Cardiac muscle cell (in vitro differentiated cells and primary cell): ENCODE measurements at regions not wholly inside any gene's neighbourhood (a gene's known extent, or its start where the extent isn't known, plus 50 kb on each side); places are given as distances from the start of the nearest gene placed in this dataset.

Experiments used
- DNase-seq, 2 donors: peaks; one replicate each; pipeline versions ENCODE4 v3.0.0 to v3.0.0-alpha.2; 2010 to 2017; ENCODE audit warnings: low read depth in 1 of 2, low spot score in 1 of 2
- H3K27ac ChIP-seq: fragments of 200-600 bp; sonication (generic); 2 replicates; pipeline ENCODE4 v1.5.1; 2016
- H3K27me3 ChIP-seq: fragments of 200-600 bp; sonication (generic); 2 replicates; pipeline ENCODE4 v1.6.0; 2016; ENCODE audit warnings: control low read depth
- H3K36me3 ChIP-seq: fragments of 200-600 bp; sonication (generic); 2 replicates; pipeline ENCODE4 v1.5.1; 2016; ENCODE audit warnings: control low read depth
- H3K4me1 ChIP-seq: fragments of 200-600 bp; sonication (generic); 2 replicates; pipeline ENCODE4 v1.8.1; 2017; ENCODE audit warnings: low read depth, mild to moderate bottlenecking, mixed run types
- H3K4me3 ChIP-seq: fragments of 200-600 bp; sonication (generic); 2 replicates; pipeline ENCODE4 v1.5.1; 2016; ENCODE audit warnings: mild to moderate bottlenecking
- H3K9me3 ChIP-seq: fragments of 200-600 bp; sonication (generic); 2 replicates; pipeline ENCODE4 v1.5.1; 2017; ENCODE audit warnings: low read depth, mild to moderate bottlenecking, control low read depth
- TF ChIP-seq, protein P1 (sequence below): IDR thresholded peaks from 2 replicates; pipeline ENCODE4 v1.5.1; 2012; ENCODE audit warnings: low read depth, mild to moderate bottlenecking, low read length

DNA sequence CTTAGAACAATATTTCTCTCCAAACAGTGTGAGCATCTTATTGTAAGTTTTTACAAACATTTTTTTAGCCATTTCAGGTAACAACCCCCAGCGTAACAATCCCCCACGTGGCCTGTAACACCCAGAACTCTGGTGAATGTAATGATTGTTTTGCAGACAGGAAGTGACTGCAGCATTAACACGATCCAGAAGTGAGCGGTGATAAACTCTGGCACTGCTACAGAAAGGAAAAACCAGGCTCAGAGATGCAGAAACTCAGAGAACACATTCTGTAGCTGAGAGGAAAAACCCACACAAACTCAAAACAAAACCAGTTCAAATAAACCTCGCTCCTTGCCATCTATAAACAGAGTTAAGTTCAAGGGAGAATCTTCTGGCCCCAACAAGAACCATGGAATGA lies 285.7 kb downstream of the FGFR2 start:
- Histone ChIP-seq H3K36me3 (no peaks in the 10 kb centered on the region), H3K27ac (no peak overlapping the region), H3K27me3 (no peaks in the 10 kb centered on the region), H3K4me3 (no peak overlapping the region), H3K9me3 (no peaks in the 10 kb centered on the region), H3K4me1 (peaks cover 15% of the 10 kb centered on the region)
- DNase-seq = peak in 1 of 2 donors; percentile 67
- TF ChIP-seq, protein P1, sequence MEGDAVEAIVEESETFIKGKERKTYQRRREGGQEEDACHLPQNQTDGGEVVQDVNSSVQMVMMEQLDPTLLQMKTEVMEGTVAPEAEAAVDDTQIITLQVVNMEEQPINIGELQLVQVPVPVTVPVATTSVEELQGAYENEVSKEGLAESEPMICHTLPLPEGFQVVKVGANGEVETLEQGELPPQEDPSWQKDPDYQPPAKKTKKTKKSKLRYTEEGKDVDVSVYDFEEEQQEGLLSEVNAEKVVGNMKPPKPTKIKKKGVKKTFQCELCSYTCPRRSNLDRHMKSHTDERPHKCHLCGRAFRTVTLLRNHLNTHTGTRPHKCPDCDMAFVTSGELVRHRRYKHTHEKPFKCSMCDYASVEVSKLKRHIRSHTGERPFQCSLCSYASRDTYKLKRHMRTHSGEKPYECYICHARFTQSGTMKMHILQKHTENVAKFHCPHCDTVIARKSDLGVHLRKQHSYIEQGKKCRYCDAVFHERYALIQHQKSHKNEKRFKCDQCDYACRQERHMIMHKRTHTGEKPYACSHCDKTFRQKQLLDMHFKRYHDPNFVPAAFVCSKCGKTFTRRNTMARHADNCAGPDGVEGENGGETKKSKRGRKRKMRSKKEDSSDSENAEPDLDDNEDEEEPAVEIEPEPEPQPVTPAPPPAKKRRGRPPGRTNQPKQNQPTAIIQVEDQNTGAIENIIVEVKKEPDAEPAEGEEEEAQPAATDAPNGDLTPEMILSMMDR = no peak

DNA sequence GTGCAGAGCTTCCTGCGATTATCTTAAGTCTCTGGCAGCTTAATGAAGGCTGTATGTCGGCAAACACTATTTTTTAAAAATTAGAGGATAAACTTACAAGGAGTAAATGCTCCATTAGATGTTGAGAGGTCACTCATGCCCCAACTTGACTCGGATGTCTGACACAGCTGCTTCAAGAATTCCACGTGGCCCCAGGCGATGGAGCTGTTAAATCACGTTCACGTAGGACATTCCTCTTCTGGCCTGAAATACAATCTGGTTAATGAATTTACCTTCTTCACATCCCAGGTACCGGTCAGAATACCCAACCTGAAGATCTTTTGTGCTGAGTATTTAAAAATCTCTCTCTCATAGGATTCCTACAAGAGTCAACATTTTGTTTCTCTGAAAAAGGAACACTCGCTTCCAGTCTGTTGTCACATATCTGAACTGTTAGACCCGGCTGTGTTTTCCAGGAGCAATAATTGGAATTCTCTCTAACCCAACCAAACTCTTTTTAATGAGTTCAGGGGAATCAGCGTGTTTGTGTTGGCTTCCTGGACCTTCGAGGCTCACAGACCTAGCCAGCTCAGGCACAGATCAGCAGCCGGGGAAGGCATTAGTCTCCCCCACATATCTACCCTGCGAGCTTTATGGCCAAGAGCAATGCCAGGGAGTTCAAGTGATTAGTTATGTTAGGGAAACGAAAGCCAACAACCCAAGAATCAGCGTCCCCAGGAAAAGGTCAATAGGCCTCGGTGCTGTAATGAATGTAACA lies 284.9 kb downstream of the FGFR2 start:
- TF ChIP-seq, protein P1 = no peak
- Histone ChIP-seq H3K4me1 (peaks cover 12% of the 10 kb centered on the region), H3K27me3 (no peaks in the 10 kb centered on the region), H3K36me3 (no peaks in the 10 kb centered on the region), H3K4me3 (no peak overlapping the region), H3K9me3 (no peaks in the 10 kb centered on the region), H3K27ac (no peak overlapping the region)
- DNase-seq = peak in 1 of 2 donors; percentile 12

DNA sequence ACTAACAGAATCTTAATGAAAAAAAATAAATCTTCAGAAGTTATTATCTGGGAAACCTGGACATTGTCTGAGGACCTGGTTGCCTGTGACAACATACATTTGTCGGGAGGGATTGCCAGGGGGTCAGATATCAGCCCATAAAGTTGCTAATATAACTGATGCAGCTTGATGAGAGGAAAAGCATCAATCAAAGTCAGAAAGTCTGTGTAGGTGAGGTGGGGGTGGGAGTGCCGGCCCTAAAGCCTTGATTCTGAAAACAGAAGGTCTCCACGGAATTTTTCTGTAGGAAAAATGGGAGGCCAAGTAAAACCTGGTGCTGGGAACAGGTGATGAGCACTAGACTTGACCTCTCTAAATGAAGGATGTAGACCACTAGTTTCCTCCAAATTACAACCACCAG lies 281.8 kb downstream of the FGFR2 start:
- no peaks in the 10 kb centered on the region for H3K27me3 ChIP-seq
- peaks cover 8% of the 10 kb centered on the region for H3K4me1 ChIP-seq
- no peaks in the 10 kb centered on the region for H3K9me3 ChIP-seq
- H3K36me3 ChIP-seq = no peaks in the 10 kb centered on the region
- H3K4me3 ChIP-seq = no peak overlapping the region
- DNase-seq = no peak
- TF ChIP-seq, protein P1 = no peak
- no peak overlapping the region for H3K27ac ChIP-seq

DNA sequence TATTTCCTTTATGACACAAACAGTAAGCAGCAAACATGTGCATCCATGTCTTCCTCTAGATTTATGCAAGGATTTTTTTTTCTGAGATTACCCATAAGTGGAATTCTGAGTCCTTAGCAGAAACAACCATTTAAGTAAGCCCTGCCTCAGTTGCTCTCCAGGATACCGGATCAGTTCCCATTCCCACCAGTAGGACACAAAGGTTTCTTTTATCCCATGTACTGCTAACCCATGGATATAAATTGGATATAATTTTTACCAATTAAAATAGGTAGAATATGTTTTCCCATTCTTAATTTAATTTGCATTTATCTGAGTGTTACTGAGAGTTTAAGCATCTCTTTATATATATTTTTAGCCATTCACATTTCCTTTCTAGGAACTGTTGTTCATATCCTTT lies 280.9 kb downstream of the FGFR2 start:
- no peak for DNase-seq
- Histone ChIP-seq H3K4me1 (peaks cover 2% of the 10 kb centered on the region), H3K27me3 (no peaks in the 10 kb centered on the region), H3K9me3 (no peaks in the 10 kb centered on the region), H3K36me3 (no peaks in the 10 kb centered on the region), H3K27ac (no peak overlapping the region), H3K4me3 (no peak overlapping the region)
- TF ChIP-seq, protein P1 = no peak

DNA sequence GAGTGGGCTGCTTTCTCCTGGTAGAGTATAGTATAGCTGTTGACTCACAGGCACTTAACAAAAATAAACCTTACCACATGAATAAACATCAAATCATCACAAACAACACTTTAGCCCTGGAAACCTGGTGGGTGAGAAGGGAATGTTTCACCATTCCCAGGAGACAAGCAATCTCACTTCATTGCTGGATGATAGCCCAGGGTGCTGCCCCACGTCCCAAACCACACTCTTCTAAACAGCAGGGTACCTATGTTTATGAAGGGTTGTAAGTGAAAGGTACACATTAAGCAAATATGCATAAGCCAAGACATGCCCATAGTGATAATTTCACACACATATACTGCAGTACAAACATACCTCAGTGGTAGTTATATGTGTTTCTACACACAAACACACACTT lies 276.2 kb downstream of the FGFR2 start:
- Histone ChIP-seq H3K36me3 (no peaks in the 10 kb centered on the region), H3K4me3 (no peak overlapping the region), H3K27me3 (no peaks in the 10 kb centered on the region), H3K27ac (no peak overlapping the region), H3K9me3 (no peaks in the 10 kb centered on the region), H3K4me1 (no peaks in the 10 kb centered on the region)
- no peak for DNase-seq
- TF ChIP-seq, protein P1 = no peak

DNA sequence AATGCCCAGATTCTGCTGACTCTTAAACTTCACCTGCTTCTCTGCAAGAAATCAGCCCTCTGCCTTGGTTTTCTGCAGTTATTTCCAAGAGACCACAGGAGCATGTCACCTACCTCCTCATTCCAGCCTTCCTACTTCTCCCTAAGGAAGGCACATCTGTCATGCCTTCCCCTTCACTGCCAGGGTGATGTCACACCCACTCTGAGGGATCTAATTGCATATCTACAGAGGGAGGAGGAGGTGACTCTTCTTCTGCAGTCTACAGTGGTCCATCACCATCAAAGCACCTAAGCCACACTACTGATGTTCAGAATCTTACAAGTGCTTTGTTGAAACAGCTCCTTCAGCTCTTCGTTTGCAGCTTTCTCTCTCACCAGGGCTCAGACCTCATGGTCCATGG lies 275.5 kb downstream of the FGFR2 start:
- no peaks in the 10 kb centered on the region for H3K36me3 ChIP-seq
- no peak overlapping the region for H3K4me3 ChIP-seq
- no peaks in the 10 kb centered on the region for H3K9me3 ChIP-seq
- no peak for DNase-seq
- TF ChIP-seq, protein P1 = no peak
- H3K27me3 ChIP-seq = no peaks in the 10 kb centered on the region
- H3K4me1 ChIP-seq = no peaks in the 10 kb centered on the region
- no peak overlapping the region for H3K27ac ChIP-seq
